HG03354 (cell line): ENCODE measurements at regions not wholly inside any gene's neighbourhood (a gene's known extent, or its start where the extent isn't known, plus 50 kb on each side); places are given as distances from the start of the nearest gene placed in this dataset.

Experiments used
- ATAC-seq: cut with Tn5 transposase; IDR thresholded peaks from one replicate; pipeline ENCODE4 v1.9.1; 2021; ENCODE audit warnings: mild to moderate bottlenecking; ENCODE audit not compliant: unreplicated experiment, poor library complexity, severe bottlenecking

DNA sequence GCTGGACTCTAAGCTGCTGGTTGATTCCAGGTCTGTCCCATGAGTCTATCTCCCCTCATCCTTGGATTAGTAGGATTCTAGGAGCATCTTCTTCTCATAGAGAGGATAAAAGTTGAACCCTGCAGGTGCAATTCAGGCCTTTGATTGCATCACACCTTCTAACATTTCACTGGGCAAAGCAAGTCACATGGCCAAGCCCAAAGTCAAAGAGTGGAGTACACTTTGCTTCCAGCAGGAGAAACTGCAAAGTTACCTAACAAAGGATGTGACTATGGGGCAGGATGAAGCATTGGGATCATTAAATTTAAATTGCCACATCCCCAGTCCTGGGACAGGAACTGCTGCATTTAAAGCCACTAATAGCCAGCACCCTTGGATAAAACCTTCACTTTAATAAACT, 51.0 kb upstream of the EGFLAM start:
- ATAC-seq, result no peak

DNA sequence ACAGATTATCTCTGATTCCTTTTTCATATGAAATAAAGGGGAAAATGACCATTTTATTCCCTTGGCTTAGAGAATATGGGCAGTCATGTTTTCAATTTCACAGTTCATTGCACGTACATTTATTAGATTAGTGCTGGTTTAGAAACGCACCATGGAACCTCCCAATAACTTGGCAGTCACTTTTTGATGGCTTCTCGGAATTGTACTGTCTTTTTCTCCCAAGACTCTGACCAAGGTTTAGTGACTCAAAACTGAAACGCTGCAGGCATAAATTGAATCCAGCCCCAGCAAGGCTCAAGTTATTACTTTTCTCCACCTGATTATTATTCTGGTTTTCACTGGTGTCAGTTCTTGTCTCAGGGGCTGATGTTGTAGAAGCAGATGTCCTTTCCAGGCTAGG, 55.6 kb upstream of the EGFLAM start:
- no peak for ATAC-seq

DNA sequence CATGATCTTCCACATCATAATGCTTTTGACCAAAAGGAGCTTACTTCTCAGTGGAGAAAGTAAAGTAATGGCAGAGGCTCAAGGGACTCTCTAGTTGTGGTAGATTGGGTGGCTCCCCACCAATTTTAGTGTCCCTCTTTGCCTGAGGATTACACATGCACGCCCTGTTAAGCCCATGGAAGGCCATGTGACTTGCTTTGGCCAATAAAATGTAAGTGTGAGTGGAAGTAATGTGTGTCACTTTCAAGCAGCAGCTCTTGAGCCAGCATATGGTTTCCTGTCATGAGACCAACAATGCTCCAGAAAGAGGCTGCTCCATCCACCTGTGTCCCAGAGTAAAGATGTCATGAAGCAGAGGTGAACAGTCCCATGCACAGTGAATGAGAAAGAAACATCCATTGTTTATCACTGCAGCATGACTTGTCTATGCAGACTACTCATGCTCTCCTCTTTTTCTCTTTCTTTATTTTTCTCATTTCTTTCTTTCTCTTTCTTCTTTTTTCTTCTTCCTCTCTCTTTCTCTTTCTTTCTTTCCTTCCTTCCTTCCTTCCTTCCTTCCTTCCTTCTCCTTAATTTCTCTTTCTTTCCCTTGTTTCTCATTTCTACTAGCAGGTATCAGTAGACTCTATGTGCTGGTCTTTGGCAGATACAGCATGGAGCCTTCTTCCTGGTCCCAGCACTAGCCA, 57.3 kb upstream of the EGFLAM start:
- ATAC-seq, result no peak

DNA sequence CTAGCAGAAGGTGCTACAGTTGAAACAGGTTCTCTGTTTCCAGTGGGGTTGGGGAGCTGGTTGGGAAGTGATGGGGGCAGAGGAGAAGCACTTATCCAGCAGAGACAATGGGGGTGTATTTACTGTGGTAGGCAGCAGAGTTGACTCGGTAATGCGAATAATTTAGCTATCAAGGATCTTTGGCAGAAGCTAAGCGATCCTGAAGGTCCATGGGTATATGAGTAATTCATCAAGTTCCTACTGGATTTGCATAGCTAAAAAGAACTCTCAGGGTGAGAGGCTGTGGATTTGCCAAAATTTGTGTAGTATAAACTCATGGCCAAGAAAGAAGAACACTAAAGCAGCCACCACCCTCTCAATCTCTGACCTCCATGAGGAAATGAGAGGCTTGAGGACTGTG, 61.2 kb upstream of the EGFLAM start:
- no peak for ATAC-seq

DNA sequence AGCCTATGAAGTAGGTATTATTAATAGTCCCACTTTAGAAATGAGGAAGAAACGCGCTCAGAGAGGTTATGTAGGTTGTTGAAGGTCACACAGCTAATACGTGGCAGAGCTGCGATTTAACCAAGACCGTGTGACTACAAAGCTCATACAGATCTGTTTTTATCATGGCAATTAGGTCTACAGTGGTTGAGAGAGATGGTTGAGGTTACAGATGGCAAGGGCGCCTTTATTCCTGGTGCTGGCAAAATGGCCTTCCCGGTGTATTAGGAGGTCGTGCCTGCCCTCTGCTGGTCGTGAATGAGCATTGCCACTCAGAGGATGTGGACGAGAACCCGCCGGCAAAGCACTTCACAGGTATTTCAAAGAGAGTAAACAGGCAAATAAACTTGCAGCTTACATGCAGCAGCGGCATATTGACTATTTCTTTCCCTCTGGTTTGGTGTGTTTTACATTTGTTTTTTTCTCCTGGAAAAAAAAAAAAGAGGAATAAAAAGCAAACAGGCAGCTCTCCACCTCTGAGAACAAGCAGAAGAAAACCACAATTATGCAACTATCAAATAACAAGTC, 65.3 kb upstream of the EGFLAM start:
- ATAC-seq, result no peak

DNA sequence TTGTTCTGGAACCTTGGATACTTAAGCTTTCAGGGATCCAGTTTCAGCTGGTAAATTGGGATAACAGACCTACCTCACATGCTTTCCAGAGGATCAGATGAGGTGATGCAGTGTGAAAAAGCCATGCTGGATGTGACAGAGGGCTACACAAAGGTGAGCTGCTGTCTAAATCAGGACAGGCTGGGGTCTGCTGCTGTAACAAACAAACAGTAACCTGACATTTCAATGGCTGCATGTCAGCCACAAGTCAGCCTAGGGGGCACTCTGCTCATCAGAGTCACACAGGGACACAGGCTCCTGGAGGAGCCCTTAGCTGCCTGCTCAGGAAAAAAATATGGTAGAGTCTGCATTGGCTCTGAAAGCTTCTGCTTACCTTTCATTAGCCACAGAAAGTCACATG, 66.7 kb upstream of the EGFLAM start:
- no peak for ATAC-seq

DNA sequence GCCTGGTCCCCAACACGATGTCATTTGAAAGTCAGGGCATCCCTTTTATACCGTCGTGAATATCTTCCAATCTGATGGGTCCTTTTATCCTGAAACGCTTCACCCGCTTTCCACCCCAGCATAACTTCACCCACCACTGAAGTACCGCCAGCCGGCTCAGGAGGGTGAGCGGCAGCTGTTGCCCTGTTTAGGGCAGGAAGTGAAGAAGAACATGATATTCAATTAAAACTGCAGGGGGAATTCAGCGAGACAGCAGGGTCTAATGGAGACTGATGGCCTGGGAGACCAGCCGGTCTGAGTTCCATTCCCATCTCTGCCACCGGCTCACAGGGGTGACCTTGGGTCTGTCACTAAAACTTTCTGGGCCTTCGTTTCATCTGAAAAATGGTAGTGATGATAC, 68.2 kb upstream of the EGFLAM start:
- no peak for ATAC-seq

DNA sequence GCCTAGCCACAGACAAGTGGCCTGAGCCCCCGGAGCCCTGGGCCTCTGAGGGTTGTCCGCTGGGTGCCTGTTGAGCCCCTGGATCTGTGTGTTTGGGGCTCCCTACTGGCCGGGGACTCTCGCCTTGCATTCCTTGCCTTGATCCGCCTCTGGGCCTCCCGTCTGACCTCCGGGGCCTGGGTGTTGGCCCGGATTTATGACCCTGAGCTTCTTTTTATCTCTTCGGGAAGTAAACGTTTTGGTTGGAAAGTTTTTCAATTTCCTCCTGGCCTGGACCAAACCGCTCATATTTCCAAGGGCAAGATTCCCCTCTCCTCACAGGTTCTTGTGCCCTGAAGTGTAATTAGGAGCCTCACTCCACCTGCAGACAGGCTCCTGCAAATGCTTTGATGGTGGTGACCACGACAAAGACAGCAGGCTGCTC, 69.3 kb upstream of the EGFLAM start:
- ATAC-seq, result no peak

DNA sequence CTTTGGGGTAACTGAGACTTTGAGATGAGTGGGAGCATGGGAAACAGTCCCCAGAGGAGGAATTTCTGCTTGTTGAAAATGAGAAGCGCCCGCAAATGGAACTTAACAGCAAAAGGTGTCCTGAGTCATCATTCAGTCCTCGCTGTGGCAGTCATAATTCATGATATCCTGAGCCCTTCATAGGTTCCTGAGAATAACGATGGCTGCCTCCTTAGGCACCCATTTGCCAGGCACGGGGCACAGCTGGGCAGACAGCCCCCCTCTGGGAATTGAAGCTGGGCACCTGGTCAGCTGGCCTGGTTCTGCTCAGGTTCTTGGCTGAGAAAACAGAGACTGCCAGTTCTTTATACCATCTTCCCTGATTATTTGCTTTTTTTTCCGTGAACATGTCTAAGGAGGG, 69.8 kb upstream of the EGFLAM start:
- no peak for ATAC-seq

DNA sequence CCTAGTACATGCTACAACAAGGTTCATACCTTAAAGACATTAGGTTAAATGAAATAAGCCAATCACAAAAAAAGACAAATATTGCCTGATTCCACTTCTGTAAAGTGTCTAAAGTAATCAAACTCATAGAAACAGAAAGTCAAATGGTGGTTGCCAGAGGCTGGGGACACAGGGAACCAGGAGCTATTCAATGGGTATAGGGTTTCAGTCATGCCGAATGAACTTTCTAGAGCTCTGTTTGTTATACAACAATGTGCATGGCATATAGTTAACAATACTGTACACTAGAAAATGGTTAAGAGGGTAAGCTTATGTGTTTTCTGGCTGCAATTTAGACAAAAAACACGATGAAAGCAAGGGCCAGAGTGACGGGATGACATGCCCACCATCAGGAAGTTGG, 70.8 kb upstream of the EGFLAM start:
- ATAC-seq, result no peak

DNA sequence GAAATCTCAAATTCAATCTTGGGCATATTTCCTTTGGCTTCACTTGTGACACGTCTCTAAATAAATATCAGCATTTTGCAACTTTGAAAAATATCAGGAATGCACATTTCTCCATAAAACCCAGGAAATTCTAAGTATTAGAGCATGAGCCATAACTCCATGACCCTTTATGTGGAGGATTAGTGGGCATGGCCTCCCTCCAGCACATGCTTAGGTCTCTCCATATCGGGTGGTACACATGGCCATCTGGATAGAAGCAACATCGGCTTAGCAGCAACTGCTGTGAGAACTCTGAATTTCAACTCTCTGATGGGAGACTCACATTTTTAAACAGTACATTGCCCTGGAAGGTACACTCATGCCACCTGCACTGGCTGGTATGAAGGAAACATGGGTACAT, 73.7 kb upstream of the EGFLAM start:
- no peak for ATAC-seq

DNA sequence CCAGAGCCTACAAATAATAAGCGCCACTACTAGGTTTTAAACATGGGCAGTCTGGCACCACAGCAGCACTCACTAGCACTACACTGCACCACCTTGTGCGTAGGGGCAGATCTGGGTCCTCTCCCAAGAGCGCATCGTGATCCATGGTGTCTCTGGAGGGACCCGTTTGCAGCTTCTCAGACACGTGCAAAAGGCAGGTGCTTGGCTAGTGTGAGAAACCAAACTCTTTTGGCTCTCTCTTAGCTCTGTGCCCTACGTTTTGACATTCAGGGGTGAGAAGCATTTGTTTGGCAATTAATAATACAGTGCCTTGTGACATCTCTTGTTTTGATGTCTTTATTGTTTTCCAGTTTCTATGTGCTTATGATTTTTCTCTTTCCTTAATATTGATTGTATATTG, 75.4 kb upstream of the EGFLAM start:
- no peak for ATAC-seq

DNA sequence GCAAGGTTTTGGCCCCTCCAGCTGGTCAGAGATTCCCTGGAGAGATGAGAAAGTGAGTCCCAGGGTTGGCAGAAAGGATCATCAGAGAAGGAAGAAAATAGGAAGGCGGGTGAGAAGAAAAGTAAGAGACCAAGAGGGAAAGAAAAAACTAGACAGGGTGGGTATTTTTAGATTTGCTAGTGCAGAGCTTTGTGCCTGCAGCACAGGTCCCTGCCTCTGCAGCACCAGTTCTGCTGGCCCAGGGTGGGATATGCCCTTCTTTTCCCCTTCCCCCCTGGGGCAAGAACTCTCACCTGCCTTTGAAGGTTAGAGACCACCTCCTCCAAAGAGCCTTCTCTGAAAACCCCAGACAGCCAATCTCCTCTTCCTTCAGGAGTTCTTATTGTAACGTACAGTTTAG, 90.3 kb upstream of the EGFLAM start:
- ATAC-seq, result no peak

DNA sequence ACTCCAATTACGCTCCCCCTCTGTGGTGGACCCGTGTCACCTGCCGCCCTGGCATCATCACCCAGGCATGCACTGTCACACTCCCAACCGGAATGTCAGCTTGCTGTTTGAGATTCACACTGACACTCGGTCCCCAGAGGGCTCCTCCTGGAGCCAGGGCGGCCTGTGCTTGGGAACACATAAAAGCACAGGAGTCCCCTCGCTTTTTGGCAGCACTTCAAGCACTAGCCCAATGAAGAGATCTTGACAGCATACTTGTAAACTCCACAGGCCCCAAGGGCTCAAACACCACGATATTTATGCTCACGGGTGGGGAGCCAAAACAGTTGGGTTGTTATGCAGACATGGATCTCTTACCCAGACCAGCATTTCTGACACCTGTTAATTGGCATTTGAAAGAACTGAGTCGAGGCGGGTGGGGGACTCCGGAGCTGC, 90.8 kb upstream of the EGFLAM start:
- ATAC-seq, result no peak

DNA sequence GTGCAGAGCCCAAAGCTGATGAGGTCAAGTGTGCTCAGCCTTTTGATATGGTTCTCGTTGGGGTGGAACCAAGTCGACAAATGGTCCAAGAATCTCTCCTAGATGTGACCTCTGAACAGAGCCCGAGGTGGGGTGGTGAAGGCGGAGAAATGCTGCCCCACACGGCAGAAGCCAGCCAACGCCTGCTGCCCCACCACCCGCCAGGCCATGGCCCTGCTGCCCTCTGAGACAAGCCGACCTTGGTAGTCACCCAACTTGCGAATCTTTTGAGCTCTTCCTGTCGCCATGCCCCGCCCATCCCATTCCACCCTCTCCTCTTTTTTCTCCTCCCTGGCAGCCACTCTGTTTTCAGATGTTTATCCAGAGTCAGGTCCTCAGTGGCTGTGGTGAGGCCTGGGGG, 91.5 kb upstream of the EGFLAM start:
- no peak for ATAC-seq

DNA sequence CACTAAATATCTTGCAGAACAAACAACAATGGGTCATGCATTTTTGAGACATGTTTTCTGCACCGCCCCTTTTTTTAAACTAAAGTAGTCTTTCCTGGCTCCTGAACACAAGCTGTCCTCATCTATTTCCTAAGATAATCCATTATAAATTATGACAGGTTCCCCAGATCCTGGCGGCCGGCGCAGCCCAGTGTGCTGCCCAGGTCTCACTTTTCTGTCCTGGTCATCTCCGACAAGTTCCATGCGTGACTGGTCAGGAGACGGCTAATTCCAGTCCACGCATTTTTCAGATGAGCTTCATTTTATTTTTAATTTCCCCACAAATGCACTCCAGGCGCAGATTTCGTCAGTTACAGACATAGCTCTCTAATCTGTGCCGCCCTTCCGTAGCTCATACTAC, 92.9 kb upstream of the EGFLAM start:
- no peak for ATAC-seq

DNA sequence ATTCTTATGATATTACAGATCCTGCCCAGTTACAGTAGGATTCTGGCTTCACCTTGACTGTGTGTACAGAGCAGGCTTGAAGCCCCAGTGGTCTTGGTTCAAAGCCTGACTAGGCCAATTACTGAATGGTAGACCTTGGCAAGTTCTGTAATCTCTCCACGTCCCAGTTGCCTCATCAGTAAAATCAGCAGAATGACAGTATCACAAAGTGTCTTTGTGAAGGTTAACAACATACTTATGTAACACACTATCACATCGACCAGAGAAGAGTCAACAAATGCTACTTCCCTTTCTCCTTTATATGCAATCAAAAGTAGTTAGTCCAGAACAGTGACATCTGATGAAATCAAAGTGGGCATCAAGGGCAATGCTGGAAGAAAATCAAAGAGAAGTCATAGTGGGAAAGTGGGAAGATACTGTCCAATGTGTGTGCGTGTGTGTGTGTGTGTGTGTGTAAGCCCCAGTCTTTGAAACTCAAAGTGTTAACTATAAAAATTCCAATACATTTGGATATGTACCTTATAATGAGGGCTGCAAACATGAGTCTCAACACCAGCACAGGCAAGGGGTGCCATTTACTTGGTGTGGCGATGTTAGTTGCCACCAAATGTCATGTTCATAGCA, 93.5 kb upstream of the EGFLAM start:
- no peak for ATAC-seq

DNA sequence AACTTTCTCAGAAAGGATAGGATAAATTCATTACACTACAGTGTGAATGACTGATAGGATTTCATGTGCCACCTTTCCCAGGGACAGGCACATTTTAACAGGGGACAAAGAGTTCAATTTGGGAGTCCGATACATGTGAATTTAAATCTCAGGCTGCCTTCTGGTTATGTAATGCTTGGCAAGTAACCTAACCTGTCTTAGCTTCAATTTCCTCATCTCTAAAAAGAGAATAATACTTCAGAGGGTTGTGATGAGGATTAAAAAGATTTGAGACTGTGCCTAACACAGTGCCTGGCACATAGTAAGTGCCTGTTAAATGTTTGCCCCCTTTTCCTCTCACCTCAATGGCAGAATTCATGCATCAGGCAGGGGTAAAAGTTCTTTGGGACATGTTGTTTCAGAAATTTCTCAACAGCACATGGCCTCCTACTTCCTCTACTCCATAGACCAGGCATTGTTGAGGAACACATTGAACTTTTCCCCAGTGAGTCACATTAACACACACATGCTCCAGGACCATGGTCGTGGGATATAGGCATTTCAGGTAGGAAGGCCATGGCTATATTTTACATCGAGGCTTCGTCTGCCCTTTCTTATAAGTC, 94.6 kb upstream of the EGFLAM start:
- ATAC-seq, result no peak

DNA sequence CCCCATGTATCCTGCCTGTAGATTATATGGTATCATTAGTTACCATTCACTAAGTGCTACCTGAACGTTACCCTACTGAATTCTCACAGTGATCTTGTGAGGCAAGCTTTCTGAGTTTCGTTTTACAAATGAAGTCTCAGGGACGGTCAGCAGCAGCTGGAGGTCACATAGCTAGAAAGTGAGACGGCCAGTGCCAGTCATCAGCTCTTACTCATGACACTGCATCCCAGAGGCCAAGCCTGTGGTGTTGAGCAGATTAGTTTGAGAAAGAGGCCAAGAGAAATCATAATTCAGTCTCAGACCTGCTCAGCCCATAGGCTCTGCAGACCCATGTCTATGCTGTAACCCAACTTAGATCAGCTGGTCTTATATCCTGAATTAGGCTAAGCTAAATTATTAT, 95.7 kb upstream of the EGFLAM start:
- ATAC-seq, result no peak

DNA sequence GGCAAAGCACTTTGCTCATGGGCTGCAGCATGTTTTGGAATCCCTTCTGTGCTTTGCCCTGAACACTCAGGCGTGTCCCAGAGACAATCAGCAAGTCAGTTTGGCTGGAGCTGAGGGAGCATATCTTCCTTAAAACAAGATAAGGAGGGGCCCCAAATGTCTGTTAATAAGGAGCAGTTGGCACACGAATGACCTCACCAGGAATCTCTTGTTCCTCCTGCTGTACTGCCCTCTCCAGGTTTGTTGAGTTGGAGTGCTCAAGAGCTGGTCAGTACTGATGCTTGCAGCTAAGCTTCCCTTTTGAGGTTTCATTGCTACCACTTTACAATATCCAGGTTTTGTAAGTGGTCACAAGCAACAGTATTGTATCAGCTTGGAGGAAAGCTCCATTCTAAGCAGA, 101.3 kb upstream of the EGFLAM start:
- ATAC-seq, result no peak

DNA sequence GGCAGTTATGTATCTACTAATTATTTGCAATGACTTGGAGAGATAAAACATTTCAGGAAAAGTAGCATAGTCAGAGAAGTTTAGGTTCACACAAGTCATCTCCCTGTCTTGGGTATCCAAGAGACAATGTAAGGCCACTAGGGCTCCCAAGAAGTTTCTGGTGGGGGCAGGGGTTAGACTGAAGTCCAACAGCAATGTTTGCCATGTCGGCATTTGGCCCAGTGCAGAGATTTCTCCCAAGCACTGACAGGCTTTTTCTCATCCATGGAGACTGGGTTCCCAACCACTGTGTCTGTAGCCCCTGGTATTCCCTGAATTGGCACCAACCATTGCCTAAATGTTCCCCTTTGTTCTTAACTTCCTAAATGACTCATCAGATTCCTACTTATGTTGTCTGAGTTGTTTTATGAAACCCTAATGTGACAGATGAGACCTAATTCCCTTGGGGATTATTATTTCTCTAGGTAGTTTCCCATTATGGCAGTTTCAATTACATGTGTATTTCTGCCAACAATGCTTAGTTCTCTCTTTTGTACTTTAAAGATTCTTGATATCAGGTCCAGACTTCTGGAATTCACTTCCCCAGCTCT, 103.6 kb upstream of the EGFLAM start:
- no peak for ATAC-seq
